ENCODE measurements at regions not wholly inside any gene's neighbourhood (a gene's known extent, or its start where the extent isn't known, plus 50 kb on each side); places are given as distances from the start of the nearest gene placed in this dataset.

DNA sequence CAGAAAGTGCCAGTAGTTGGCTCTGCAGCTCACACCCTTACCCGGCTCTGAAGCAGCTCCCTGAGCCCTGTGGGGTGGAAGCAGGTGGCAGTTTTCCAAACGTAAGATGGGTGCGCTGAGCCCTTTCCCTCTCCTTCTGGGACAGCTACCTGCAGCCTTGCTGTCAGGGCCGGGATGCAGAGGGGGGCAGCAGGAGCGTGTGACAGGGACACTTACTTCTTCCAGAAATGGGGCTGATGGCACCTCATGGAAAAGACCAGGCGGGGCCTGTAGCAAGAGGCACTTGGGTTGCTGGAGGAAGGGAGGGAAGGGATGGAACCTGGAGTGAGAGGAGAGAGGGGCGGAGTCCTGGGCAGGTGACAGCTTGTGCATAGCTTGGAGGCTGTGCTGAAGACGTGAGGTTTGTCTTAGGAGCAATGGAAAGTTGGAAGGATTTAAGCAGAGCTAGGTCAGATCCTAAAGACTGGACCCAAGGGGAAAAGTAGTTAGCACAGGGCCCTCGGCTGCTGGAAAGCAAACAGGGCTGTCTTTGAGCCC, 216.8 kb upstream of the RPL38 start:
- ChIA-PET CTCF (ENCODE audit: partially characterized antibody) (interaction anchor here (0.7 to 1.3 kb wide), 2 partner anchors 9 kb away, joined by 3 to 5 read pairs; no protein-coding TSS in a partner anchor), POLR2A (ENCODE audit: partially characterized antibody) (no interaction called here)
- Histone ChIP-seq H3K27ac (ENCODE audit: low read depth, low read length) (no peak overlapping the region), H3K4me1 (ENCODE audit: insufficient read depth, low read length) (no peaks in the 10 kb centered on the region), H3K27me3 (ENCODE audit: insufficient read depth, low read length) (no peaks in the 10 kb centered on the region), H3K9me3 (ENCODE audit: control insufficient read depth in 1 of 2, low read length in 2 of 2) (no peaks in the 10 kb centered on the region), H3K4me3 (ENCODE audit: low read length in 2 of 2) (no peak overlapping the region), H3K36me3 (ENCODE audit: insufficient read depth, low read length) (no peaks in the 10 kb centered on the region)
- no peak for DNase-seq
- no peaks in the 10 kb centered on the region for H3K36me3 Mint-ChIP-seq
- no peaks in the 10 kb centered on the region for H3K9me3 Mint-ChIP-seq
- H3K27ac Mint-ChIP-seq: no peak overlapping the region
- H3K27me3 Mint-ChIP-seq: peaks cover 4 to 11% of the 10 kb centered on the region in 2 donors
- H3K4me1 Mint-ChIP-seq: peaks cover 9 to 15% (median 12%) of the 10 kb centered on the region in 4 donors
- H3K4me3 Mint-ChIP-seq: no peak overlapping the region
- intact Hi-C loops (cut with micrococcal nuclease): no loop called here

DNA sequence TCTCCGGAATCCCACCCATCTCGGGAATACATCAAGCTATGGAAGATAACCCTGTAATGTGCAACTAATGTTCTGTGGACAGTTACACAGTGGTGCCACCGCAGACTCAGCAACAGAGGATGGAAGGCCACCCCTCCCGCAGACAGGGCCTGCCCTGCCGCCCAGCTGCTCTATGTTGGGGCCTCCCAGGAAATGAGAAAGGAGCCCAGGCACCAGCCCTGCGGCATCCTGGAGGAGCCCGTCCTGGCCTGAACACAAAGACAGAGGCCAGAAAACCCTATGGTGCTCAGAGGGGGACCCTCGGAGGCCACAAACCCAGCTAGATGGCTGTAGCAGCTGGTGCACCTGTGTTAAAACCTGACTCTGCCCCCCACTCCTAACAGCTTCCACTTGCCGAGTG, 216.1 kb upstream of the RPL38 start:
- Mint-ChIP-seq H3K4me3 (no peak overlapping the region), H3K36me3 (no peaks in the 10 kb centered on the region), H3K27me3 (peaks cover 4 to 15% of the 10 kb centered on the region in 2 donors), H3K27ac (no peak overlapping the region), H3K9me3 (no peaks in the 10 kb centered on the region), H3K4me1 (peaks cover 8 to 15% (median 12%) of the 10 kb centered on the region in 4 donors)
- Histone ChIP-seq H3K9me3 (ENCODE audit: control insufficient read depth in 1 of 2, low read length in 2 of 2) (no peaks in the 10 kb centered on the region), H3K4me1 (ENCODE audit: insufficient read depth, low read length) (no peaks in the 10 kb centered on the region), H3K27ac (ENCODE audit: low read depth, low read length) (no peak overlapping the region), H3K27me3 (ENCODE audit: insufficient read depth, low read length) (no peaks in the 10 kb centered on the region), H3K36me3 (ENCODE audit: insufficient read depth, low read length) (no peaks in the 10 kb centered on the region), H3K4me3 (ENCODE audit: low read length in 2 of 2) (no peak overlapping the region)
- no peak for DNase-seq
- intact Hi-C loops (cut with micrococcal nuclease): no loop called here
- ChIA-PET CTCF (ENCODE audit: partially characterized antibody) (interaction anchor here (1.3 kb wide), 1 partner anchor 9 kb away, joined by 5 read pairs; no protein-coding TSS in a partner anchor), POLR2A (ENCODE audit: partially characterized antibody) (no interaction called here)

- Mint-ChIP-seq H3K27me3 (peaks cover 3 to 15% of the 10 kb centered on the region in 2 donors), H3K36me3 (no peaks in the 10 kb centered on the region), H3K9me3 (no peaks in the 10 kb centered on the region), H3K4me1 (peaks cover 6 to 9% (median 8%) of the 10 kb centered on the region in 4 donors), H3K27ac (peak overlapping the region in 1 of 7 donors; percentile 30), H3K4me3 (no peak overlapping the region)
- intact Hi-C loops (cut with micrococcal nuclease): no loop called here
- POLR2A ChIA-PET (ENCODE audit: partially characterized antibody): no interaction called here
- H3K4me1 ChIP-seq (ENCODE audit: insufficient read depth, low read length): no peaks in the 10 kb centered on the region
- no peaks in the 10 kb centered on the region for H3K9me3 ChIP-seq (ENCODE audit: control insufficient read depth in 1 of 2, low read length in 2 of 2)
- DNase-seq: no peak
- no peaks in the 10 kb centered on the region for H3K27me3 ChIP-seq (ENCODE audit: insufficient read depth, low read length)
- H3K4me3 ChIP-seq (ENCODE audit: low read length in 2 of 2): no peak overlapping the region
- CTCF ChIA-PET (ENCODE audit: partially characterized antibody): interaction anchor here (1.3 kb wide), 1 partner anchor 8 kb away, joined by 5 read pairs; no protein-coding TSS in a partner anchor
- H3K27ac ChIP-seq (ENCODE audit: low read depth, low read length): no peak overlapping the region
- H3K36me3 ChIP-seq (ENCODE audit: insufficient read depth, low read length): no peaks in the 10 kb centered on the region
These were observed 215.5 kb upstream of the RPL38 start for GRCh38 chr17:73987845-73988509.

DNA sequence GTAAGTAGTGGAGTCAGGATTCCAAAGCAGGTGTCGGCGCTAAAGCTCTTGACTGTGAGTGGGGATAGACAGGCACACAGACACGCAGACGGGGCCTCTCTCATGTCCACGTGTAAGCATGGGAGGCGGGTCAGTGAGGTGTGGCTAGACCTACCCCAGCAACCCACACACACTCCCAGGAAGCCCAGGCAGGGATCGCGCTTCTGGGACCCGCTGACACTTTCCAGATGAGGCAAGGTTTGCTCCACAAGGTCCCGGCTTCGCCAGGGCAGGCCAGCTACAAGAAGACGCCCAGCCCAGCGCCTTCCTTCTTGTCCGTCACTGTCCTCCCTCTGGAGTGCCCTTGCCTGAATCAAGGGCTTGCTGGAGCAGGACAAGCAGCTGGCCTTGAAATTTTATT, 213.8 kb upstream of the RPL38 start:
- Mint-ChIP-seq H3K36me3 (no peaks in the 10 kb centered on the region), H3K27me3 (peaks cover 1 to 13% of the 10 kb centered on the region in 2 donors), H3K9me3 (no peaks in the 10 kb centered on the region), H3K4me1 (peaks cover 4 to 7% (median 5%) of the 10 kb centered on the region in 4 donors), H3K4me3 (no peak overlapping the region), H3K27ac (no peak overlapping the region)
- no peak for DNase-seq
- Histone ChIP-seq H3K4me1 (ENCODE audit: insufficient read depth, low read length) (no peaks in the 10 kb centered on the region), H3K36me3 (ENCODE audit: insufficient read depth, low read length) (no peaks in the 10 kb centered on the region), H3K4me3 (ENCODE audit: low read length in 2 of 2) (no peak overlapping the region), H3K27me3 (ENCODE audit: insufficient read depth, low read length) (no peaks in the 10 kb centered on the region), H3K9me3 (ENCODE audit: control insufficient read depth in 1 of 2, low read length in 2 of 2) (no peaks in the 10 kb centered on the region), H3K27ac (ENCODE audit: low read depth, low read length) (no peak overlapping the region)
- intact Hi-C loops (cut with micrococcal nuclease): no loop called here
- POLR2A ChIA-PET (ENCODE audit: partially characterized antibody): no interaction called here
- CTCF ChIA-PET (ENCODE audit: partially characterized antibody): no interaction called here

DNA sequence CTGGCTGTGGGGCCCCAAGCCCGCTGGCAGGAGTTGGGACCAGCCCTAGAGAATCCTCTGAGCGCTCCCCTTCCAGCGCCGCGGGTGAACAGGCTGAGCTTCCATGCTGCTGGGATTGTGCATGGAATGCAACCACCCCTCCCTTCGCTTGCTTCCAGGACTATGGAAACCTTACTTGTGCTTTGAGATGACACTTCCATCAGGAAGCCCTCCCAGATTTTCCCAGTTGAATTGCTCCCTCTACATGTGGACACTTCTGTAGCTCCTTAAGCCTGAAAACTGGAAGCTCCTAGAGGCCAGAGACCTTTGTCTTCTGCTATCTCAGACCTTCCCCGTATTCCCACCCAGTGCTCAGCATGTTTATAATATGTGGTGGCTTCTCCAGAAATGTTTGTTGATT, 213.2 kb upstream of the RPL38 start:
- ChIA-PET CTCF (ENCODE audit: partially characterized antibody) (no interaction called here), POLR2A (ENCODE audit: partially characterized antibody) (no interaction called here)
- H3K4me1 Mint-ChIP-seq: peaks cover 0 to under 1% (median 0%) of the 10 kb centered on the region in 4 donors

GRCh38 chr17:73991260-73991659, 212.2 kb upstream of the RPL38 start:
- Histone ChIP-seq H3K9me3 (ENCODE audit: control insufficient read depth in 1 of 2, low read length in 2 of 2) (no peaks in the 10 kb centered on the region), H3K4me3 (ENCODE audit: low read length in 2 of 2) (no peak overlapping the region), H3K36me3 (ENCODE audit: insufficient read depth, low read length) (no peaks in the 10 kb centered on the region), H3K27ac (ENCODE audit: low read depth, low read length) (no peak overlapping the region), H3K4me1 (ENCODE audit: insufficient read depth, low read length) (no peaks in the 10 kb centered on the region), H3K27me3 (ENCODE audit: insufficient read depth, low read length) (no peaks in the 10 kb centered on the region)
- Mint-ChIP-seq H3K4me3 (no peak overlapping the region), H3K27ac (no peak overlapping the region), H3K36me3 (no peaks in the 10 kb centered on the region), H3K9me3 (no peaks in the 10 kb centered on the region), H3K4me1 (no peaks in the 10 kb centered on the region), H3K27me3 (peaks cover 0 to 9% of the 10 kb centered on the region in 2 donors)
- intact Hi-C loops (cut with micrococcal nuclease): no loop called here
- no peak for DNase-seq
- ChIA-PET POLR2A (ENCODE audit: partially characterized antibody) (no interaction called here), CTCF (ENCODE audit: partially characterized antibody) (no interaction called here)

More for the DNA sequence above, 213.2 kb upstream of the RPL38 start:
- Mint-ChIP-seq H3K4me3 (no peak overlapping the region), H3K27ac (no peak overlapping the region), H3K36me3 (no peaks in the 10 kb centered on the region), H3K27me3 (peaks cover 0 to 9% of the 10 kb centered on the region in 2 donors), H3K9me3 (no peaks in the 10 kb centered on the region)
- Histone ChIP-seq H3K4me1 (ENCODE audit: insufficient read depth, low read length) (no peaks in the 10 kb centered on the region), H3K36me3 (ENCODE audit: insufficient read depth, low read length) (no peaks in the 10 kb centered on the region), H3K27me3 (ENCODE audit: insufficient read depth, low read length) (no peaks in the 10 kb centered on the region), H3K27ac (ENCODE audit: low read depth, low read length) (no peak overlapping the region), H3K9me3 (ENCODE audit: control insufficient read depth in 1 of 2, low read length in 2 of 2) (no peaks in the 10 kb centered on the region), H3K4me3 (ENCODE audit: low read length in 2 of 2) (no peak overlapping the region)
- intact Hi-C loops (cut with micrococcal nuclease): no loop called here
- no peak for DNase-seq

- no peak overlapping the region for H3K4me3 ChIP-seq (ENCODE audit: low read length in 2 of 2)
- Mint-ChIP-seq H3K4me1 (peaks cover 0 to 7% (median 2%) of the 10 kb centered on the region in 4 donors), H3K27me3 (peaks cover 1 to 16% of the 10 kb centered on the region in 2 donors), H3K4me3 (no peak overlapping the region), H3K27ac (no peak overlapping the region), H3K36me3 (no peaks in the 10 kb centered on the region), H3K9me3 (no peaks in the 10 kb centered on the region)
- no peaks in the 10 kb centered on the region for H3K36me3 ChIP-seq (ENCODE audit: insufficient read depth, low read length)
- POLR2A ChIA-PET (ENCODE audit: partially characterized antibody): no interaction called here
- DNase-seq: no peak
- no peaks in the 10 kb centered on the region for H3K27me3 ChIP-seq (ENCODE audit: insufficient read depth, low read length)
- CTCF ChIA-PET (ENCODE audit: partially characterized antibody): interaction anchor here (1.3 kb wide), 1 partner anchor 9 kb away, joined by 3 read pairs; no protein-coding TSS in a partner anchor
- no peak overlapping the region for H3K27ac ChIP-seq (ENCODE audit: low read depth, low read length)
- intact Hi-C loops (cut with micrococcal nuclease): loop anchor here (5.0 kb wide), 1 partner anchor 343 kb away; no protein-coding TSS in a partner anchor
- no peaks in the 10 kb centered on the region for H3K9me3 ChIP-seq (ENCODE audit: control insufficient read depth in 1 of 2, low read length in 2 of 2)
- H3K4me1 ChIP-seq (ENCODE audit: insufficient read depth, low read length): no peaks in the 10 kb centered on the region
These were observed 208.5 kb upstream of the RPL38 start for GRCh38 chr17:73994946-73995345.
